ENCODE measurements at regions not wholly inside any gene's neighbourhood (a gene's known extent, or its start where the extent isn't known, plus 50 kb on each side); places are given as distances from the start of the nearest gene placed in this dataset.
A peak's percentile ranks its signal among the peaks of the same experiment; 100 is the strongest.

- Histone ChIP-seq H3K4me3 (no peak overlapping the region), H3K4me1 (no peaks in the 10 kb centered on the region), H3K4me2 (no peak overlapping the region), H3K27ac (no peak overlapping the region), H3K9me3 (no peaks in the 10 kb centered on the region)
- DNase-seq (ENCODE audit: low read depth in 1 of 2, low spot score in 1 of 2) = no peak
- ChIA-PET CTCF (interaction anchor here (0.6 to 3.9 kb wide), 14 partner anchors 9 to 688 kb away, joined by 3 to 30 read pairs (median 4); no protein-coding TSS in a partner anchor), POLR2A (no interaction called here)
- 30% methylated on average over 4 of the region's 4 CpGs for WGBS (ENCODE audit: missing lambda C conversion rate)
- no peak for ATAC-seq
- no peak for FAIRE-seq
- TF ChIP-seq CBX8 (IDR thresholded peaks at IDR 0.05) = no peak
- no peak for TF ChIP-seq RFX5 (IDR thresholded peaks at IDR 0.05)
- no peak for TF ChIP-seq HDAC2 (IDR thresholded peaks at IDR 0.05)
- TF ChIP-seq, protein P1, sequence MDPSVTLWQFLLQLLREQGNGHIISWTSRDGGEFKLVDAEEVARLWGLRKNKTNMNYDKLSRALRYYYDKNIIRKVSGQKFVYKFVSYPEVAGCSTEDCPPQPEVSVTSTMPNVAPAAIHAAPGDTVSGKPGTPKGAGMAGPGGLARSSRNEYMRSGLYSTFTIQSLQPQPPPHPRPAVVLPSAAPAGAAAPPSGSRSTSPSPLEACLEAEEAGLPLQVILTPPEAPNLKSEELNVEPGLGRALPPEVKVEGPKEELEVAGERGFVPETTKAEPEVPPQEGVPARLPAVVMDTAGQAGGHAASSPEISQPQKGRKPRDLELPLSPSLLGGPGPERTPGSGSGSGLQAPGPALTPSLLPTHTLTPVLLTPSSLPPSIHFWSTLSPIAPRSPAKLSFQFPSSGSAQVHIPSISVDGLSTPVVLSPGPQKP (IDR thresholded peaks at IDR 0.05; ENCODE audit: low read depth, low read length) = no peak
- TF ChIP-seq, protein P2, sequence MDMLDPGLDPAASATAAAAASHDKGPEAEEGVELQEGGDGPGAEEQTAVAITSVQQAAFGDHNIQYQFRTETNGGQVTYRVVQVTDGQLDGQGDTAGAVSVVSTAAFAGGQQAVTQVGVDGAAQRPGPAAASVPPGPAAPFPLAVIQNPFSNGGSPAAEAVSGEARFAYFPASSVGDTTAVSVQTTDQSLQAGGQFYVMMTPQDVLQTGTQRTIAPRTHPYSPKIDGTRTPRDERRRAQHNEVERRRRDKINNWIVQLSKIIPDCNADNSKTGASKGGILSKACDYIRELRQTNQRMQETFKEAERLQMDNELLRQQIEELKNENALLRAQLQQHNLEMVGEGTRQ (IDR thresholded peaks at IDR 0.05) = no peak
- no peak for TF ChIP-seq REST (IDR thresholded peaks at IDR 0.05)
Measured at GRCh38 chr22:22430111-22430820, 78.3 kb downstream of the ZNF280B start.

- Histone ChIP-seq H3K9me3 (no peaks in the 10 kb centered on the region), H3K4me2 (no peak overlapping the region), H3K4me3 (no peak overlapping the region), H3K27ac (no peak overlapping the region), H3K4me1 (no peaks in the 10 kb centered on the region)
- CTCF ChIA-PET = interaction anchor here (0.6 to 3.9 kb wide), 22 partner anchors 9 to 696 kb away, joined by 3 to 30 read pairs (median 3); no protein-coding TSS in a partner anchor
- ATAC-seq (peak; percentile 97 to 99), DNase-seq (ENCODE audit: low read depth in 1 of 2, low spot score in 1 of 2) (peak; percentile 48 to 53), FAIRE-seq (no peak)
- TF ChIP-seq ESRRA (IDR thresholded peaks at IDR 0.05; ENCODE audit: borderline replicate concordance, low read length) = no peak
- peak; percentile 55 for TF ChIP-seq CTCF (IDR thresholded peaks at IDR 0.05)
- TF ChIP-seq SMC3 (IDR thresholded peaks at IDR 0.05) = peak; percentile 43; the same call in 1 of the 3 replicates
- peak; percentile 45 to 50 for TF ChIP-seq RAD21 (conservative IDR thresholded peaks at IDR 0.05 in 1 of 2, IDR thresholded peaks at IDR 0.05 in 1 of 2)
- 20% methylated on average over 7 of the region's 7 CpGs for WGBS (ENCODE audit: missing lambda C conversion rate)
- POLR2A ChIA-PET = no interaction called here
Measured at GRCh38 chr22:22431271-22432220, 77.0 kb downstream of the ZNF280B start.

DNA sequence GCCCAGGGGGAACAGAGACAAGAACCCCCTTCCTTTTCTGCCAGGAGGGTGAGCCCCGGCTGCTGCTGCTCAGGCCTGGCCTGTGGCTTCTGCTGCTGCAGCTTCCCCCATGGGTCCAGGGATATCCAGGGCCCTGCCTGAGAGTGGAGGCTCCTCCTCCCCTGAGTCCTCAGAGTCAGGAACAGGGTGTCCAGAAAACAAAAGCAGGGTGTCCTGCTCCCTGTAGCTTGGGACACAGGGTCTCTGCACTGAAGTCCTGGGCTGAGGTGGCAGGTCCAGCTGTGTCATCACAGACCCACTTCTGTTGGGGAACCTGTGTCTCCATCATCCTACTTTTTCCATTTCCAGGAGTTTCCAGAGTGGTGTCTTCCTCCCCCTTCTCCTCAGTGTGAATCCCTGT is 76.1 kb downstream of the ZNF280B start:
- Histone ChIP-seq H3K9me3 (no peaks in the 10 kb centered on the region), H3K27ac (no peak overlapping the region), H3K4me1 (no peaks in the 10 kb centered on the region), H3K4me2 (no peak overlapping the region), H3K4me3 (no peak overlapping the region)
- no peak for ATAC-seq
- no peak for DNase-seq (ENCODE audit: low read depth in 1 of 2, low spot score in 1 of 2)
- 20% methylated on average over 1 of the region's 1 CpG for WGBS (ENCODE audit: missing lambda C conversion rate)
- POLR2A ChIA-PET = no interaction called here
- no peak for TF ChIP-seq POLR2AphosphoS2 (conservative IDR thresholded peaks at IDR 0.05; ENCODE audit: low read length)
- TF ChIP-seq E2F6 (IDR thresholded peaks at IDR 0.05; ENCODE audit: borderline replicate concordance, low read depth) = no peak
- TF ChIP-seq HOXB5 (CRISPR knock-in tag; IDR thresholded peaks at IDR 0.05) = no peak
- TF ChIP-seq, protein P3, sequence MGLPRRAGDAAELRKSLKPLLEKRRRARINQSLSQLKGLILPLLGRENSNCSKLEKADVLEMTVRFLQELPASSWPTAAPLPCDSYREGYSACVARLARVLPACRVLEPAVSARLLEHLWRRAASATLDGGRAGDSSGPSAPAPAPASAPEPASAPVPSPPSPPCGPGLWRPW (IDR thresholded peaks at IDR 0.05) = no peak
- no peak for TF ChIP-seq MAZ (IDR thresholded peaks at IDR 0.05; ENCODE audit: borderline replicate concordance, low read depth, low read length)
- TF ChIP-seq HEYL (CRISPR knock-in tag; IDR thresholded peaks at IDR 0.05) = no peak
- no peak for TF ChIP-seq HOXA7 (CRISPR knock-in tag; IDR thresholded peaks at IDR 0.05)
- no peak for TF ChIP-seq CEBPB (IDR thresholded peaks at IDR 0.05)
- TF ChIP-seq FOSB (CRISPR knock-in tag; IDR thresholded peaks at IDR 0.05) = no peak
- no peak for TF ChIP-seq ZNF302 (CRISPR knock-in tag; IDR thresholded peaks at IDR 0.05)
- no peak for TF ChIP-seq JUN (IDR thresholded peaks at IDR 0.05)
- TF ChIP-seq EP300 (IDR thresholded peaks at IDR 0.05) = no peak
- no peak for FAIRE-seq
- CTCF ChIA-PET = interaction anchor here (0.6 to 3.9 kb wide), 9 partner anchors 8 to 696 kb away, joined by 3 to 30 read pairs (median 3); no protein-coding TSS in a partner anchor

All from A549 (cell line).